GM19351 (cell line): ENCODE measurements at regions not wholly inside any gene's neighbourhood (a gene's known extent, or its start where the extent isn't known, plus 50 kb on each side); places are given as distances from the start of the nearest gene placed in this dataset.

ENCODE experiments used
- ATAC-seq: cut with Tn5 transposase; IDR thresholded peaks from one replicate; pipeline ENCODE4 v1.9.1; 2021; ENCODE audit warnings: mild to moderate bottlenecking, moderate library complexity; ENCODE audit not compliant: unreplicated experiment

- no peak for ATAC-seq
These were observed 281.5 kb downstream of the HTR1B start for GRCh38 chr6:77181749-77182148.

GRCh38 chr6:77180326-77180725 lies 283.0 kb downstream of the HTR1B start:
- no peak for ATAC-seq

- no peak for ATAC-seq
These were observed 284.5 kb downstream of the HTR1B start for GRCh38 chr6:77178821-77179220.

GRCh38 chr6:77177470-77177869 lies 285.8 kb downstream of the HTR1B start:
- no peak for ATAC-seq

GRCh38 chr6:77173472-77174074 lies 289.7 kb downstream of the HTR1B start:
- ATAC-seq = no peak

GRCh38 chr6:77172578-77172977 lies 290.7 kb downstream of the HTR1B start:
- ATAC-seq = no peak

GRCh38 chr6:77159730-77160129 lies 303.6 kb downstream of the HTR1B start:
- no peak for ATAC-seq

- ATAC-seq = no peak
These were observed 312.1 kb downstream of the HTR1B start for GRCh38 chr6:77151241-77151640.

GRCh38 chr6:77150736-77151135 lies 312.6 kb downstream of the HTR1B start:
- ATAC-seq = no peak

- ATAC-seq = no peak
These were observed 318.0 kb downstream of the HTR1B start for GRCh38 chr6:77145244-77145643.

- no peak for ATAC-seq
These were observed 319.4 kb downstream of the HTR1B start for GRCh38 chr6:77143659-77144447.

GRCh38 chr6:77136086-77136485 lies 327.2 kb downstream of the HTR1B start:
- no peak for ATAC-seq

- no peak for ATAC-seq
These were observed 330.3 kb downstream of the HTR1B start for GRCh38 chr6:77133031-77133430.

- ATAC-seq = no peak
These were observed 331.9 kb downstream of the HTR1B start for GRCh38 chr6:77131426-77131825.

GRCh38 chr6:77124604-77125003 lies 338.7 kb downstream of the HTR1B start:
- ATAC-seq = no peak

GRCh38 chr6:77123527-77123926 lies 339.8 kb downstream of the HTR1B start:
- ATAC-seq = no peak

GRCh38 chr6:77106992-77107391 lies 356.3 kb downstream of the HTR1B start:
- ATAC-seq = no peak

GRCh38 chr6:77105091-77105490 lies 358.2 kb downstream of the HTR1B start:
- no peak for ATAC-seq

- ATAC-seq = no peak
These were observed 365.4 kb downstream of the HTR1B start for GRCh38 chr6:77097940-77098339.

- ATAC-seq = no peak
These were observed 367.2 kb downstream of the HTR1B start for GRCh38 chr6:77095936-77096627.

- no peak for ATAC-seq
These were observed 368.5 kb downstream of the HTR1B start for GRCh38 chr6:77094821-77095220.

- no peak for ATAC-seq
These were observed 370.3 kb downstream of the HTR1B start for GRCh38 chr6:77092971-77093370.
